ENCODE measurements at regions not wholly inside any gene's neighbourhood (a gene's known extent, or its start where the extent isn't known, plus 50 kb on each side); places are given as distances from the start of the nearest gene placed in this dataset.
"Not testable (repeated sequence)": the region's sequence is repeated elsewhere in the genome, so short reads cannot be mapped to it uniquely, and the experiment has no call there.

- no peak for DNase-seq (ENCODE audit: low read depth in 2 of 2)
Observed at GRCh38 chr4:53959343-53960120, 104.9 kb downstream of the CHIC2 start.

- DNase-seq (ENCODE audit: low read depth in 2 of 2): peak; percentile 22 to 43
Observed at GRCh38 chr4:53956454-53956853, 108.0 kb downstream of the CHIC2 start.

- DNase-seq (ENCODE audit: low read depth in 2 of 2): no peak
Observed at GRCh38 chr4:53956053-53956452, 108.4 kb downstream of the CHIC2 start.

- no peak for DNase-seq (ENCODE audit: low read depth in 2 of 2)
Observed at GRCh38 chr4:53951414-53951813, 113.0 kb downstream of the CHIC2 start.

GRCh38 chr4:53943345-53944085 is 120.9 kb downstream of the CHIC2 start:
- DNase-seq (ENCODE audit: low read depth in 2 of 2): peak; percentile 37 to 95

GRCh38 chr4:53942712-53943111 is 121.7 kb downstream of the CHIC2 start:
- DNase-seq (ENCODE audit: low read depth in 2 of 2): no peak

- DNase-seq (ENCODE audit: low read depth in 2 of 2): no peak
Observed at GRCh38 chr4:53941331-53941730, 123.1 kb downstream of the CHIC2 start.

GRCh38 chr4:53939892-53940291 is 124.5 kb downstream of the CHIC2 start:
- DNase-seq (ENCODE audit: low read depth in 2 of 2): not testable (repeated sequence)

DNA sequence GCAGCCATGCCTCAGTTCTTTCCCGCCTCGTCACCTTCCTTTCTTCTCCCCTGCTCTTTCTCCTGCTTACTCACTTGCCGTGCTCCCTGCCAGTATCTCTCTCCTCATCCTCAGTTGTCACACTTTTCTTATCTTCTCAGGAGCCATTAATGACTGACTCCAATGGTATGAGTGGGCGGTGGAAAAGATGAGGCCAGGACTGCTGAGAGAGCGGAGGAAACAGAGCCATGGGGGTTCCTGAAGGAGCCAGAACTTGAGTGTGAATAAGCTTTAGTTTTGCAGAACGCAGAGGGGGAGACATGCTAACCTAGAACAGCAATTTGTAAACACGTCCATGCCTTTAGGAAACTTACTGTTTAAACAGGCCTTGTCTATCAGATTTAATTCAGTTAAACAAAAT is 126.5 kb downstream of the CHIC2 start:
- no peak for DNase-seq (ENCODE audit: low read depth in 2 of 2)

GRCh38 chr4:53937327-53937726 is 127.1 kb downstream of the CHIC2 start:
- DNase-seq (ENCODE audit: low read depth in 2 of 2): no peak

DNA sequence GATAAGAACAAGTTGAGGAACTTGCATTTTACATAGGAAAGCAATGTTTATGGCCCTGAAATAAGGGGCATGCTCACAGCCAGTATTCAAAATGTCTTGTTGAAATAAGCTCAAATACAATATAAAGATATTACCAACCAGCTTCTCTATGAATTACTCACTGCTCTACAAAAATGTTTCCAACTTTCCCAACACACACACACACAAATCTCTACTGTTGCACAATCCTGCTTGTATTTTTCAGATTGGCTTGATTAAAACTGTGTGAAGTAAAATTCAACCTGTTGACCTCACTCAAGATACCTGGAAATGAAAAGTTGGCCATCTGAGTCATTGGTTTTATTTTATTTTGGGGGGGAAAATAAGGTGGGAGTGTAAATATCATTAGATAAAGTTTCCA is 128.6 kb downstream of the CHIC2 start:
- no peak for DNase-seq (ENCODE audit: low read depth in 2 of 2)

DNA sequence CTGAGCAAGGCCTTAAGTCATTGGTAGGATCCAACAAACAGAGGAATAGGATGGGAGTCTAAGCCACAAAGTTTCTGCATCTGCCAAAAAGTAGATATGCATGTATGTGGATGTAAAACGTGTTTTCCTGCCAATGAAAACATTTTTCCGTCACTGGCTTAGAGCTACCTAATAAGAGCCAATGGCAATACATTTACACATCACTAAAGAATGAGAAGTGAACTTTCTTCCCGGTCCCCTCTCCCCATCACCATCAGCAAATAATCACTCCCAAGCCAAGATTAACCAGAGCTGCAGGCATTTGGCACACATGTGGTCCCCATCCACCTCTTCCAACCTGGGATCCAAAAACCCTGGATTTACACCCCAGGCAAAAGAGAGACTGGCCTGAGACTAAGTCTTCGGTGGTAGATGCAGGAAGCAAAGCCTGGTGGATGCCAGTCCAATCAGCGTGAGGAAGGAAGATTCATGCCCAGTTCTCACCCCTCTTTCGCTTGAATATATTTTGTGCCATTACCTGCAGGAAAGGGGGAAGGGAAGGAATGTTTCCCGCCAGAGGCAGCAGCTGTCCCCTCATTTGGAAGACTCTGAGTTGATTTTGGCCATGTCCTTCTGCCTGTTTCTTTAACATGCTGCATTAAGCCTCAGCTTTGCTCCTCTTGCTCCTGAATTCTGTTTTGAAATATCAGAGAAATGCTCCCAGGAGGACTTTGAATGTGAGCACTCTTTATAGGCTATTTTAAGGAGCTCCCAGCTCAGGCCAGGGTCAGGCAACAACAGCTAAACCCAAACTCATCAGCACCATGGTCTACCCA is 131.4 kb downstream of the CHIC2 start:
- DNase-seq (ENCODE audit: low read depth in 2 of 2): peak in 1 of 2 donors; percentile 36

GRCh38 chr4:53931461-53931961 is 132.9 kb downstream of the CHIC2 start:
- no peak for DNase-seq (ENCODE audit: low read depth in 2 of 2)

- peak; percentile 78 to 89 for DNase-seq (ENCODE audit: low read depth in 2 of 2)
Observed at GRCh38 chr4:53929955-53930798, 134.2 kb downstream of the CHIC2 start.

- no peak for DNase-seq (ENCODE audit: low read depth in 2 of 2)
Observed at GRCh38 chr4:53929311-53929710, 135.1 kb downstream of the CHIC2 start.

- no peak for DNase-seq (ENCODE audit: low read depth in 2 of 2)
Observed at GRCh38 chr4:53928825-53929224, 135.6 kb downstream of the CHIC2 start.

DNA sequence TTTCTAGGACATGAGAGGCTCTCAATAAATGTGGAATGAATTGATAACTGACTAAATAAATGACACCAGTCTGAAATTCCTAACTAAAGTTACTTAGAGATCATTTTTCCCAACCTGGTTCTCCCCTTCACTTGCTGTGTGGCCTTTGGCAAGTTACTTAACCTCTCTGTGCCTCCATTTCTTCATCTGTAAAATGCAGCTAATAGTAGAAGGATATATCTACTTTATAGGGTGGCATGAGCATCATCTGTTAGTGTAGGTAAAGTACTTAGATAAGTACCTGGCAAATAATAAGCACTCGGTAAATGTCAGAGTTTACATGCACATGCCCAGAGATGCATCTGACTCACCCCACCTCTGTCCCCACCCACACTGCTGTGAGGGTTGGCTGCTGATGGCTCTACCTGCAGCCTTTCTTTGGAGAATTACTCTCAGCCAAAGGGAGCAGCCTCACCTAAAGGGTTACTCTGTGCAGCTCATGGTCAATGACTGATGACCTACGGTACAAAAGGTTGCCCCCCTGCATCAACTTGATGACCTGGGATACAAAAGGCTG is 139.3 kb downstream of the CHIC2 start:
- no peak for DNase-seq (ENCODE audit: low read depth in 2 of 2)

DNA sequence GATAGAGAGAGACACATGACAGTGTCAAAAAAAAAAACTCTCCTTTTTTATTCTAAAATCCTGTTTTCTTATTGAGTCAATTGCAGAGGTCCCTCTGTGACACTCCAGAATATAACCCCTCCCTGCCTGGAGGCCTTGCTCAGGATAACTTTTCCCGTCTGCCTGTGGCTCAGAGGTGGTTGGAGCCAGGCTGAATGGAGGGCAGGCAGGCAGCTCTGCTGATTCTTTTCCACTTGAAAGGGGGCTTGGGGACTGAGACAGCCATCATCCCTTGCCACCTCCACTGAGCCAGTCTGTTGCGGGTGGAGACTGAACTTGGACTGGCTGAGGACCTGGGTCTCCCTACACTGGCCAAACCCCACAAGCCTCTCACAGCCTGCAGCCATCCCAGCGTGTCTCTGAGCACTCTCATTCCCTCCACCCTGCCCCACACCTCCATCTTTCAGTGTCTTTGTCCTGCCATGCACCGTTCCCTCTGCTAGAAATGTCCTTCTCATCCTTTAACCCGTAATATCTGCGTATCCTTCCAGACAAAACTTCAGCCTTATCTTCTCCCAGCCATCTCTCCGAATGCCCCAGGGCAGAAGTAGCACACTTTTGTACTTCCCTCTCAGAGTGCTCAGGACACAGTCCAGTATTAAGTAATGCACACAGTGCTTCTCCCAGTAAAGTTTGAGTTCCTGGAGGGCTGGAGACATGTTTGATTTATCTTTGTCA is 139.9 kb downstream of the CHIC2 start:
- no peak for DNase-seq (ENCODE audit: low read depth in 2 of 2)

DNA sequence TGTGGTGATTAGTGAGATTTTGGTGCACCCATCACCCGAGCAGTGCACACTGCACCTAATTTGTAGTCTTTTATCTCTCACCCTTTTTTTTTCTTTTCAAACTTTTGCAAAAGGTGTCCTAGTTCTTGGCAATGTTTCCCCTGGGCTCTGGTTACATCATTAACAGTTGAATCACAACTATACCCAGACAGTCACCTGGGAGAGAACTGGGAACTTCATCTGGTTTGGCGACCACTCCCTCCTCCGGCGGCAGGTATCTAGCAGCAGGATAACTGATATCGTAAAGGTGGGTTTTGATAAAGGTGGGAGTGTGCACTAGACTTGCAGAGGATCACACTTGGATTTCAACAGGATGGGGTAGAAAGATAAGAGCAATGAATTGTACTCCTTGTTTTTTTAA is 140.5 kb downstream of the CHIC2 start:
- DNase-seq (ENCODE audit: low read depth in 2 of 2): no peak

DNA sequence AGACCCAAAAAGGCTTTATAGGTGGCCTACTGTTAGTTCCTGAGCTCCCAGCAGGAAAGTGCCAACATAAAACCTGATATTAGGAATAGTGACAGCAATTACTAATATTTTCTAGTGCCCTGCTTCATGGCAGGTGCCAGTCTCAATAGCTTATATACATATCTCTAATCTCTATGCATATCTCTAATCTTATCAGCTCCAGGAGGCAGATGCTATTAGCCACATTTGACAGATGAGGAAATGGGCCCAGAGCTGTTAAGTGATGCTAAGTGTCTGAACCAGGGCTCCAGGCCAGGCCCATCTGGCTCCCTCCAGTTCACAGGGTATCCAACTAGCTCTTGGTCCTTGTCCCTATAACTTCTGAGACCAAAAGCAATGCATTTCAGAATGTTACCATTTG is 142.5 kb downstream of the CHIC2 start:
- no peak for DNase-seq (ENCODE audit: low read depth in 2 of 2)

Data from dermis microvascular lymphatic vessel endothelial cell (primary cell).